IMR-90 (cell line): ENCODE measurements at regions not wholly inside any gene's neighbourhood (a gene's known extent, or its start where the extent isn't known, plus 50 kb on each side); places are given as distances from the start of the nearest gene placed in this dataset.

ENCODE experiments used
- ATAC-seq: fragments of 200-7000 bp; cut with Tn5 transposase; 2 replicates; pipeline ENCODE4 v1.9.1; 2020; ENCODE audit warnings: low read depth, mild to moderate bottlenecking, moderate library complexity
- BruUV-seq: library from RNA; stranded (reverse); fragments of 400-500 nt; replicated peaks from 2 replicates; lab custom pipeline; 2021; lab: Mats Ljungman, UMichigan
- CTCF ChIA-PET: fragments of 300-600 bp; formaldehyde crosslinking; extraction: SDS; loops from one replicate; lab custom pipeline; 2021; ENCODE audit warnings: antibody characterized with exemption; lab: Yijun Ruan, JAX
- POLR2A ChIA-PET: fragments of 300-600 bp; sonication (Branson Sonifier 250); formaldehyde crosslinking; loops from one replicate; lab custom pipeline; 2022; ENCODE audit warnings: antibody characterized with exemption; ENCODE audit not compliant: unreplicated experiment; lab: Charles Lee
- DNase-seq: peaks from one replicate; pipeline ENCODE4 v3.0.0; 2013
- H2AFZ ChIP-seq: replicated peaks from 2 replicates; pipeline ENCODE3; 2013; ENCODE audit warnings: low read length, mild to moderate bottlenecking; ENCODE audit not compliant: poor library complexity
- H2AK5ac ChIP-seq: 2 replicates; pipeline ENCODE4 v1.6.1; 2013; ENCODE audit warnings: low read depth, low read length, inconsistent platforms
- H2AK9ac ChIP-seq: replicated peaks from 2 replicates; pipeline ENCODE3; 2013; ENCODE audit warnings: mild to moderate bottlenecking, low read depth, low read length, moderate library complexity; ENCODE audit not compliant: poor library complexity
- H2BK120ac ChIP-seq: 2 replicates; pipeline ENCODE4 v1.6.1; 2013; ENCODE audit warnings: low read depth, low read length, inconsistent platforms
- H2BK15ac ChIP-seq: 3 replicates; pipeline ENCODE4 v1.6.1; 2013; ENCODE audit warnings: low read depth, low read length, inconsistent platforms
- H2BK20ac ChIP-seq: 2 replicates; pipeline ENCODE4 v1.6.1; 2013; ENCODE audit warnings: low read depth, mild to moderate bottlenecking, inconsistent platforms, low read length, moderate library complexity
- H2BK5ac ChIP-seq: 2 replicates; pipeline ENCODE4 v1.6.1; 2013; ENCODE audit warnings: mild to moderate bottlenecking, low read depth, low read length, inconsistent platforms; ENCODE audit not compliant: poor library complexity, severe bottlenecking
- H3K14ac ChIP-seq: replicated peaks from 2 replicates; pipeline ENCODE4 v1.6.1; 2013; ENCODE audit warnings: low read depth, low read length, inconsistent platforms
- H3K18ac ChIP-seq: 2 replicates; pipeline ENCODE4 v1.6.1; 2013; ENCODE audit warnings: low read depth, low read length, control low read depth
- H3K23ac ChIP-seq: 2 replicates; pipeline ENCODE4 v1.6.1; 2013; ENCODE audit warnings: low read depth, low read length, inconsistent platforms
- H3K27ac ChIP-seq: 2 replicates; pipeline ENCODE4 v1.5.1; 2013; ENCODE audit warnings: mild to moderate bottlenecking, control low read depth, low read length; ENCODE audit not compliant: insufficient read depth
- H3K27me3 ChIP-seq: 2 replicates; pipeline ENCODE4 v1.6.1; 2013; ENCODE audit warnings: low read length; ENCODE audit not compliant: control insufficient read depth, insufficient read depth
- H3K36me3 ChIP-seq: 2 replicates; pipeline ENCODE4 v1.6.1; 2013; ENCODE audit warnings: low read length, mixed read lengths; ENCODE audit not compliant: control insufficient read depth, insufficient read depth
- H3K4ac ChIP-seq: 2 replicates; pipeline ENCODE4 v1.6.1; 2013; ENCODE audit warnings: low read depth, low read length, inconsistent platforms
- H3K4me1 ChIP-seq: 2 replicates; pipeline ENCODE4 v1.6.1; 2013; ENCODE audit warnings: low read length, mixed read lengths; ENCODE audit not compliant: control insufficient read depth, insufficient read depth
- H3K4me2 ChIP-seq: 2 replicates; pipeline ENCODE4 v1.6.1; 2013; ENCODE audit warnings: low read depth, mild to moderate bottlenecking, control low read depth, low read length, moderate library complexity
- H3K4me3 ChIP-seq: 2 replicates; pipeline ENCODE4 v1.5.1; 2013; ENCODE audit warnings: low read depth, mild to moderate bottlenecking, control low read depth, low read length, moderate library complexity; ENCODE audit not compliant: insufficient read depth
- H3K56ac ChIP-seq: 2 replicates; pipeline ENCODE4 v1.6.1; 2013; ENCODE audit warnings: low read length, inconsistent platforms; ENCODE audit not compliant: insufficient read depth; ENCODE audit errors: extremely low read depth
- H3K79me1 ChIP-seq, 2 experiments: 2 replicates each; pipeline ENCODE4 v1.6.1; 2013; ENCODE audit warnings: low read length in 2 of 2, inconsistent platforms in 1 of 2, low read depth in 1 of 2
- H3K9ac ChIP-seq: 2 replicates; pipeline ENCODE4 v1.6.1; 2013; ENCODE audit warnings: low read depth, low read length, control low read depth
- H3K9me1 ChIP-seq: 2 replicates; pipeline ENCODE4 v1.6.1; 2013; ENCODE audit warnings: low read length, inconsistent platforms; ENCODE audit not compliant: insufficient read depth
- H3K9me3 ChIP-seq: 2 replicates; pipeline ENCODE4 v1.6.1; 2013; ENCODE audit warnings: low read length; ENCODE audit not compliant: control insufficient read depth, insufficient read depth
- H4K20me1 ChIP-seq: 2 replicates; pipeline ENCODE4 v1.6.1; 2013; ENCODE audit warnings: low read length, inconsistent platforms; ENCODE audit not compliant: insufficient read depth
- H4K5ac ChIP-seq: 2 replicates; pipeline ENCODE4 v1.6.1; 2013; ENCODE audit warnings: mild to moderate bottlenecking, low read depth, low read length, control low read depth
- H4K8ac ChIP-seq, 2 experiments: 2 replicates each; pipeline ENCODE4 v1.6.1; 2013; ENCODE audit warnings: low read depth in 2 of 2, low read length in 2 of 2, control low read depth in 1 of 2, inconsistent platforms in 1 of 2
- H4K91ac ChIP-seq: 2 replicates; pipeline ENCODE4 v1.6.1; 2013; ENCODE audit warnings: low read depth, low read length, inconsistent platforms; ENCODE audit not compliant: insufficient read depth
- BHLHE40 ChIP-seq: fragments of 150-350 bp; IDR thresholded peaks from 2 replicates; pipeline ENCODE4 v1.6.1; 2016; ENCODE audit warnings: mild to moderate bottlenecking, low read depth, low read length
- CEBPB ChIP-seq: IDR thresholded peaks from 2 replicates; pipeline ENCODE4 v1.6.1; 2012; ENCODE audit warnings: low read depth, low read length, improper control_type of control experiment
- CHD1 ChIP-seq: IDR thresholded peaks from 2 replicates; pipeline ENCODE4 v1.6.1; 2012; ENCODE audit warnings: low read depth, low read length, improper control_type of control experiment
- FOS ChIP-seq: fragments of 150-350 bp; IDR thresholded peaks from 2 replicates; pipeline ENCODE4 v1.6.1; 2016; ENCODE audit warnings: low read depth, low read length
- MAFK ChIP-seq: IDR thresholded peaks from 2 replicates; pipeline ENCODE4 v1.6.1; 2012; ENCODE audit warnings: low read depth, low read length, improper control_type of control experiment
- MAZ ChIP-seq: IDR thresholded peaks from 2 replicates; pipeline ENCODE4 v1.6.1; 2012; ENCODE audit warnings: low read depth, mild to moderate bottlenecking, low read length, improper control_type of control experiment, moderate library complexity, borderline replicate concordance
- MXI1 ChIP-seq: IDR thresholded peaks from 2 replicates; pipeline ENCODE4 v1.6.1; 2012; ENCODE audit warnings: low read depth, mild to moderate bottlenecking, low read length, moderate library complexity, borderline replicate concordance
- RCOR1 ChIP-seq: IDR thresholded peaks from 2 replicates; pipeline ENCODE4 v1.6.1; 2012; ENCODE audit warnings: mild to moderate bottlenecking, low read length, improper control_type of control experiment; ENCODE audit not compliant: insufficient replicate concordance
- SMC3 ChIP-seq: fragments of 150-350 bp; IDR thresholded peaks from 2 replicates; pipeline ENCODE4 v1.6.1; 2016; ENCODE audit warnings: low read depth, mild to moderate bottlenecking, antibody characterized with exemption, low read length, moderate library complexity
- WGBS, 2 experiments: methylation state at CpG; one replicate each; pipeline versions ENCODE4 v1.1.5 to v1.1.7; 2013; ENCODE audit warnings: missing lambda C conversion rate in 2 of 2; ENCODE audit not compliant: insufficient read length in 1 of 2; ENCODE audit errors: extremely low coverage in 2 of 2; 5-methylcytosine and 5-hydroxymethylcytosine counted together
- dilution Hi-C: fragments of 300-500 bp; cut with HindIII; formaldehyde crosslinking; loops from one replicate; pipeline ENCODE4 v1.14.3; 2018; ENCODE audit warnings: low sequenced_read_pairs; ENCODE audit not compliant: unreplicated experiment
- in situ Hi-C: fragments of 300-500 bp; cut with MboI; formaldehyde crosslinking; loops from 3 replicates; pipeline ENCODE4 v1.14.3; 2019; ENCODE audit warnings: low sequenced_read_pairs, inconsistent platforms, mixed read lengths
- intact Hi-C: fragments of 100-400 bp; cut with micrococcal nuclease; formaldehyde crosslinking; loops from 2 replicates; pipeline ENCODE4 v1.10.0; 2022
- TF ChIP-seq, protein P1 (sequence below): conservative IDR thresholded peaks from 2 replicates; pipeline ENCODE4 v1.5.1; 2012; ENCODE audit warnings: mild to moderate bottlenecking, low read depth, low read length, improper control_type of control experiment

DNA sequence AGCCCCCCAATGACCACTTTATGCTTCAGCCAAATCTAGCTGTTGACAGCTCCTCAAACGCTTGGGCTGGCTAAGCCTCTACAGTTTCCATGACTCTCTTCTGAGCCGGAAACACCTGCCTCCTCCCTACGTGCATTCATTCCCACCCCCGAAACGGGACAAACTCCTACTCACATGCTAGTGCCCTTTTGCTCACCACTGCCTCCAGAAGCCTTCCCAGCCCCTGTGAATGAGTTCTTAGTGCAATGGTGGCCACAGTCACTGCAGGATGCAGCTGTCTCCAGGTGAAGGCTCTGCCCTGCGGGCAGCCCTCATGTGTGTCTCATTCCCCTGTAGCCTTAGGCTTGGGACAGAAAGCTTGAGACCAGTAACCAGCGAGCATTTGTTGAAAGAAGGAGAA lies 68.8 kb upstream of the DAB2IP start:
- no peak overlapping the region for H3K56ac ChIP-seq
- ChIA-PET CTCF (no interaction called here), POLR2A (no interaction called here)
- H2BK20ac ChIP-seq = no peak overlapping the region
- H2BK5ac ChIP-seq = no peak overlapping the region
- no peak overlapping the region for H3K18ac ChIP-seq
- no peak overlapping the region for H2AFZ ChIP-seq
- H3K9me3 ChIP-seq = no peaks in the 10 kb centered on the region
- H2AK5ac ChIP-seq = no peak overlapping the region
- H4K91ac ChIP-seq = no peak overlapping the region
- in situ Hi-C loops = no loop called here
- H4K20me1 ChIP-seq = no peaks in the 10 kb centered on the region
- H3K4me3 ChIP-seq = no peak overlapping the region
- H2BK15ac ChIP-seq = no peak overlapping the region
- no peak overlapping the region for H3K14ac ChIP-seq
- H3K9me1 ChIP-seq = peaks cover 3% of the 10 kb centered on the region; the same call in 1 of the 2 replicates
- no peak overlapping the region for H2BK120ac ChIP-seq
- no peak overlapping the region for H3K4ac ChIP-seq
- no peak overlapping the region for H3K27ac ChIP-seq
- H3K4me2 ChIP-seq = no peak overlapping the region
- H3K36me3 ChIP-seq = no peaks in the 10 kb centered on the region
- ATAC-seq (no peak), DNase-seq (no peak)
- H3K79me1 ChIP-seq = no peaks in the 10 kb centered on the region
- H4K5ac ChIP-seq = no peak overlapping the region
- H4K8ac ChIP-seq = no peak overlapping the region
- TF ChIP-seq BHLHE40 = no peak
- TF ChIP-seq MXI1 = no peak
- TF ChIP-seq CHD1 = no peak
- no peak for TF ChIP-seq MAZ
- TF ChIP-seq RCOR1 = no peak
- TF ChIP-seq MAFK = no peak
- TF ChIP-seq SMC3 = no peak
- no peak for TF ChIP-seq CEBPB
- no peak for TF ChIP-seq FOS
- TF ChIP-seq, protein P1, sequence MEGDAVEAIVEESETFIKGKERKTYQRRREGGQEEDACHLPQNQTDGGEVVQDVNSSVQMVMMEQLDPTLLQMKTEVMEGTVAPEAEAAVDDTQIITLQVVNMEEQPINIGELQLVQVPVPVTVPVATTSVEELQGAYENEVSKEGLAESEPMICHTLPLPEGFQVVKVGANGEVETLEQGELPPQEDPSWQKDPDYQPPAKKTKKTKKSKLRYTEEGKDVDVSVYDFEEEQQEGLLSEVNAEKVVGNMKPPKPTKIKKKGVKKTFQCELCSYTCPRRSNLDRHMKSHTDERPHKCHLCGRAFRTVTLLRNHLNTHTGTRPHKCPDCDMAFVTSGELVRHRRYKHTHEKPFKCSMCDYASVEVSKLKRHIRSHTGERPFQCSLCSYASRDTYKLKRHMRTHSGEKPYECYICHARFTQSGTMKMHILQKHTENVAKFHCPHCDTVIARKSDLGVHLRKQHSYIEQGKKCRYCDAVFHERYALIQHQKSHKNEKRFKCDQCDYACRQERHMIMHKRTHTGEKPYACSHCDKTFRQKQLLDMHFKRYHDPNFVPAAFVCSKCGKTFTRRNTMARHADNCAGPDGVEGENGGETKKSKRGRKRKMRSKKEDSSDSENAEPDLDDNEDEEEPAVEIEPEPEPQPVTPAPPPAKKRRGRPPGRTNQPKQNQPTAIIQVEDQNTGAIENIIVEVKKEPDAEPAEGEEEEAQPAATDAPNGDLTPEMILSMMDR = no peak
- H3K4me1 ChIP-seq = no peaks in the 10 kb centered on the region; the same call in 1 of the 2 replicates
- H3K23ac ChIP-seq = no peak overlapping the region
- 95% methylated on average over 2 of the region's 7 CpGs; no CpG with 5 or more reads in 1 of the 2 experiments for WGBS, 2 experiments
- intact Hi-C loops = no loop called here
- dilution Hi-C loops = no loop called here
- peaks cover 2% of the 10 kb centered on the region; the same call in 1 of the 2 replicates for H3K27me3 ChIP-seq
- no TSS peak for BruUV-seq
- H3K9ac ChIP-seq = no peak overlapping the region
- H2AK9ac ChIP-seq = no peak overlapping the region
